ENCODE measurements at regions not wholly inside any gene's neighbourhood (a gene's known extent, or its start where the extent isn't known, plus 50 kb on each side); places are given as distances from the start of the nearest gene placed in this dataset.
"Not testable (repeated sequence)": the region's sequence is repeated elsewhere in the genome, so short reads cannot be mapped to it uniquely, and the experiment has no call there.

DNA sequence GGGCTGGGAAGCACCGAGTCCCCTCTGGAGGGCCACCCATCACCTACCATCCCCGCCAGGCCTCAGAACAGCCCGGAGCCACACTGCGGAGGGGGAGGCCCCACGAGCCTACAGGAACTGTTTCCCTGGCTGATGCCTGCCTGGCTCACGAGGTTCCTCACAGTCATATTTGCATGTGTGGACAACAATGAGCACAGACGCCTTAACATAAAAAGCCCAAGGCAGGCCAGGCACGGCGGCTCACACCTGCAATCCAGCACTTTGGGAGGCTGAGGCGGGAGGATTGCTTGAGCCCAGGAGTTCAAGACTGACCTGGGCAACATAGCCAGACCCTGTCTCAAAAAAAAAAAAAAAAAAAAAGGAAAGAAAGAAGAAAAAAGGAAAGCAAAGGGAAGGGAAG lies 125.9 kb downstream of the FAM53A start:
- DNase-seq = no peak

DNA sequence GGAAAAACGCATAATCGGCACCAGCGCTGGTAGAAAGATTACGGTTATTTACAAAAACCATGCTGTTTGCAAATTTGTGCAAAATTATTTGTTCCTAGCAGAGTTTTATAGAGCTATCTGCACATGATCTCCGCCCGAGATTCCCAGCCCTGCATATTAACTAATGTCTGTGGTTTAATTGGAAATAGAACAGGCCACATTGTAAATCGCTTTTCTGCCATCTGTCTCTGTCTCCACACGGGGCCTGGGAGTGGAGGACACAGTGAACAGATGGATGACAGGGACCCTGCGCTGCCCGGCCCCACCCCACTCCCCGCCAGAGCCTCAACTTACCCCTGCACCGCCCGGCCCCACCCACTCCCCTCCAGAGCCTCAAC lies 126.9 kb downstream of the FAM53A start:
- no peak for DNase-seq

DNA sequence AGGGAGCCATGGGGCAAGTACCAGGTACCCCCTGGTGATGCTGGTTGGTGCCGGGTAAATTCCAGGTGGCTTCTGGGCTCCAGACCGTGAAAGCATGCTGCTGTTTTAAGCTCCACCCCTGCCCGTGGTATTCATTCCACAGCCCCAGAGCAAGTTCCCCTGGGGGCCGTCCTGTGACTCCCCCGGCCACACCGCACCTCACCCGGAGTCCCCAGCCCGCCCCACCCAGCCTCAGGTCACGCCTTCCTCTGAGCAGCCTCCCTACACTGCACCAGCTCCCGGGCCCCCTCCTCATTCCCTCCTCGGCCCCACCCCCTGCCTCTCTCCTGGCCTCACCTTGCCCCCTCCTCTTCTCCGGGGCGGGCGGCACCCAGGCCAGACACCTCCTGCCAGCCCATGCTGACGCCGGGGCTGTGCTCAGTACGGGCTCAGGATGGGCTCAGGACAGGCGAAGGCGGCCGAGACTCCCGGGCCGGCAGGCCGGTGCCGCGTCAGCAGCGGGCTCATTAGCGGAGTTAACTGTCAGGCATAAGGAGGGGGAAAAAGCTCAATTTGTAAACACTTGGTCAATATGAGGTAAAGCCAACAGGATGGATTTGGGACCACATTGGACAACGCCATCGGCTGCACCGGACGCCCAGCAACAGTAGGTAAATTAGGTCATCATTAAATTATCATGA lies 127.4 kb downstream of the FAM53A start:
- DNase-seq = no peak

DNA sequence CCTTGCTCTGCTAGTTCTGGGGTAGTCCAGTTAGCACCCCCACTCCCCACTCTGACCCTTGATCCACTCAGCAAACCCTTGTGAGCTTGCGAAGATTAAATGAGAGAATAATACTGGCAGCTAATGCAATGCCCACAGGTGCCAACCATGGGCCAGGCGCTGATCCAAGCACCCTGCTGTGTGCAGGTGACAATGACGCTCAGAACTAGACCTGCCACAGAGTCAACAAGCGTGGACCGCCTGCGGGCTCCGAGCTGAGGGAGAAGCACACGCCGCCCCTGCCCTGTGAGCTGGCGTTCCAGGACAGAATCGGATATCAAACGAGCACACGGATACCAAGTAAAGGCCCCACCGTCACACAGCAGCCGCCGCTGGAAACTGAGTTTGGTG lies 129.2 kb downstream of the FAM53A start:
- DNase-seq = no peak

DNA sequence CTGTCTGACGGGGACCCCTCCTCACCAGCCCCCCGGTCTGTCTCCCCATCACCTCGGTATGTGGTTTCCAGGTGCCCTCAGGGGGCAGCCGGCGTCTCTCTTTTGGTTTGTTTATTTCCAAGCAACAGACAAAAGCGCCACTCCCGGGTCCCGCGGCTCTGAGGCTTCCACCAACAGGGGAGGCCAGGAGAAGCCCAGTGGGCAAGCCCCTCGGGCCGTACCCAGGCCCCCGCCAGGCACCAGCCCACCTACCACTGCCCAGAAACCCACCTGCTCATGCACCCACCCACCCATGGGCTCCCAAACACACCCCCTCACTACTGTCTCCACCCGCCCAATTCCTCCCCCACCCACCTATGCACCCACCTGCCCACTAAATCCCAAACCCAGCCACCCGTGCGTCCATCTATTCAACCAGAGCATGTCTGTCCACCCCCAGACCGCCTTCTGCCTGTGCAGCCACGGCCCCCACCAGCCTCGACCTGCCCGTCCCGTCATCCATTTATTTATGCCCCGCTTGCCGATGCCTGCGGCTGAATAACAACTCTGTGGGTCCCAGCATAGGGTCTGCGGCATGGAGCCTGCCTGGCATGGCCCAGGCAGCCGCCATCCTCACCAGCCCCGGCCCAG lies 129.8 kb downstream of the FAM53A start:
- no peak for DNase-seq

DNA sequence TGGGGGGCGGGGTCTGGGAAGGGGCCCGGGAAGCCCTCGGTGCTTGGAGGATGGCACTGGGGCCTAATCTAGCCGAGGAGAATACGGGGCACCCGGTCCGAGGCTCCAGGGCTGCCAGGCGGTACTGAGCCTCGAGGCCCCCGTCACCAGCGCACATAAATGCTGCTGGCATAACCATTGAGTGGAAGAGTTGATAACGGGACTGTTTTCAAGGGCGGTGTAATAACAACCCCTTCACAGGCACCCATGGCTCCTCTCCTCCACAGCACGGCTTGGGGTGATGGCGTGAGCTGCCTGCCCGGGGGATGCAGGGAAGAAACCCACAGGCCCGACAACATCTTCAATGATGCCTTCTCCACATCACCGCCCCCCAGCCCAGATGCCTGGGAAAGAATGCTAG lies 130.7 kb downstream of the FAM53A start:
- DNase-seq = no peak

DNA sequence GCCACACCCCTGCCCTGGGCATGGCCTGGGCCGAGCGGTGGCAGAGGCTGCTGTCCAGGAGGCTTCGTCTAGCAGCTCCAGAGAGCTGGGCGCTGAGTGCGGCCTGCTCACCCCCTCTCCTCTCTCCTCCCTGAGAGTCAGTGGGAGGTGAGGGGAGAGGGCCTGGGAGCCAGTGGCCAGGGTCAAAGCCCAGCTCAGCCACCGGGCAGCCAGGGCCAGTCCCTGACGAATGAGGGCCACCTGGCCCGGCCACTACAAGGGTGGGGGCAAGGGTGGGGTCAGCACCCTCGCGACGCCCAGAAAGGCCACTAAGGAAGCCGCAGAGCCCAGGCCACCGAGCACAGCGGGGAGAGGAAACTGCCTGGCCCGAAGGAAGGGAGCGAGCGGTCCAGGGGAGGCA lies 131.7 kb downstream of the FAM53A start:
- no peak for DNase-seq

DNA sequence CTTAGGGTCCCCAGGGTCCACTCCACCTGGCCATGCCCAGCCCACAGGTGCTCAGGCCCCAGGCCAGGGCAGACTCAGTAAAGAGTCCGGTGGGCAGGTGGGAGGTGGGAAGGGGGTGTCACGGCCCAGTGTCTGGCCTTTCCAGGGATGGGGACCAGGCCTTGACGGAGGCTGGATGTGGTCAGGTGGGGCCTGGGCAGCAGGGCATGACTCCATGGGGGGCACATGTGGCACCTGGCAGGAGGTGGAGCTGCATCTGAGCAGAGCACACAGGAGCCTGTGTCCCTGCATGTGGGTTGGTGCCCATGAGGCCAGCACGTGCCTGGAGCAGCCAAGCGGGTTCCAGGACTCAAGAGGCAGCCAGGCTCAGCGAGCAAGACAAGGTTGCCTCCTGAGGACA lies 132.9 kb downstream of the FAM53A start:
- no peak for DNase-seq

DNA sequence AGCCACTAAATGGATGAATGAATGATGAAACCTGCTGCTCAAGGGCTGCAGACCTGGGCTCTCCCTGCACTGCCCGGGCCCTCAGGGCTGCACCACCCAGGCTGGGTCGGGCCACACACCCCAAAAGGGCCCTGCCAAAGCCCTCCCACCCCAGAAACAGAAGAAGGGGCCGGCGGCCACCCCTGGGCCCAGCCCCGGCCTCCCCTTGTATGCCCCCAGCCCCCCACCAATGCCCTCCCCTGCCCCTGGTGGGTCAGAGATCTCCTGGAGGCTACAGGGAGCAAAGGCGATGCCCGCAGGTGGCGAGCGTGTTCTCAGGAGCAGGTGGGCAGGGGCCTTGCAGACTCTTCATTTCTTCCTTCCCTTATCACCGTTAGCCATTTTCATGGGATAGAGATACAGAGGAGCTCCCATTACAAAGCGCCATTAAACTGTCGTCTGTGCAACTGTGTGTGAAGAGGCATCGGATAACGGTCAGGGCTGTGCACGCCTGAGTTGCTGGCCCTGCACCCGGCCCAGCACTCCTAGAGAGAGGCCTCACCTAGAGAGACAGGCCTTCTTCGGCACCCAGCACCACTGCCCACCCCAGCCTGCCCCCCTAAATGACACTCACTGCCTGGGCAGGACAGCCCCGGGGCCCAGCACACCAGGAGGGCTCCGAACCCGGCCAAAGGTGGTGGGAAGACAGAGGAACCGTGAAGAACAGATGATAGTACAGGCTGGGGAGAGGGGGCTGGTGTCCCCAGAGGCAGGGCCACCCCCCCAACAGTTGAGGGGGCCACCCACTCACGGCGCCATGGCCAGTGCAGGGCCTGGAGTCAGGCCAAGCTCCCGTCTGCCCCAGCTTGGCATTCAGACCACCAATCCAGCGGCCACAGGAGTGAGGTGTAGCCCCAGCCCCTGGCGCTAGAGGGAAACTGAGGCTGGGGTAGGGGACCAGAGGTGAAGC lies 133.7 kb downstream of the FAM53A start:
- no peak for DNase-seq

DNA sequence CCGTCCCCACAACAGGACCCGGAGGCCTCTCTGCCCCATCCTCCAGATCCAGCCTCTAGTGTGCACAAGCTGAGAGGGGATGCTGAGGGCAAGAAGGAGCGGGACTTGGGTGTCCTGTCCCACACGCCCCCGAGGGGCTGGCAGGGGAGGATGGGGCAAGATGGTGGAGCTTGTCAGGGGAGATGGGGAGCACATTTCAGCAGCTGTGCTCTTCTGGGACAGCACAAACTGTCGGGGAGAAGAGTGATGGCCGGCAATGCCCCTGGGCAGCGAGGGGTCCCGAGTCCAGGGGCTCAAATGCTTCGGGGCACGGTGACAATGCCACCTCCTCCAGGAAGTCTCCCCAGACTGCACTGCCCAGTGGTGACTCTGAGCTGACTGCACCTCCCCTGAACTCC lies 134.5 kb downstream of the FAM53A start:
- DNase-seq = no peak

DNA sequence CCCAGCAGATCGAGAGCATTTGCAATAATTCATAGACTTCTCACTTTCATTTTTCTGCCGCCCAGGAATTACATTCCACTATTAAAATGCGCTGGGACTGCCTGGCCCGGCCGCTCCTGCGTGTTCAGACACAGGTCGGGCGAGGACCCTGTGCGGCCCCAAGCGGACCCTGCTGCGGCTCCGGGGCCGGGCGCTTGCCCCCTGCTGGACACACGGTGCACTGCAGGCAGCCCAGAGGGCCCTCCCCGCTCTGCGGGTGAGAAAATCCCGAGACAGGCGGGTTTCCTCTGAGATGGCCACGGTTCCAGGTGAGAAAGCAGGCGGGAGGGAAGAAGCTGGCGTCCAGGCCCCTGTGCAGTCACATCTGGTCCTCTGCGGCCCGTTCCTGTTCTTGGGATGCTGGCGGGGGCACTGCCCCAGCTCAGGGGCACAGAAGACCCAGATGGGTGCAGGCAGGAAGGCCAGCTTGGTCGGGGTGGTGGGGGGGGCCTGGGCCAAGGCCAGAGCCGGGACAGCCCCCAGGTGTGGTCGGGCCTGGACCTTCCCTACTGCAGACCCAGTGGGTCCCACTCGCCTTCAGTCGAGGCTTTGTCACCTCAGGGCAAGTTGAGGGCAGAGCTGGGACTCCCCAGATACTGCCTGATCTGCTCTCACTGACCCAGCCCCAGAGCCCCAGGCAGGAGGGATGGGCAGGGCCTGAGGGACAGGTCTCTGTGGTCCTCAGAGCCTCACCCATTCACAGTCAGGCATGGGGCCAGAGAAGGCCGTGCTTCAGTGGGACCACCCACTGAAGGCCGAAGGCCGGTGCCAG lies 135.1 kb downstream of the FAM53A start:
- DNase-seq = peak; percentile 40

DNA sequence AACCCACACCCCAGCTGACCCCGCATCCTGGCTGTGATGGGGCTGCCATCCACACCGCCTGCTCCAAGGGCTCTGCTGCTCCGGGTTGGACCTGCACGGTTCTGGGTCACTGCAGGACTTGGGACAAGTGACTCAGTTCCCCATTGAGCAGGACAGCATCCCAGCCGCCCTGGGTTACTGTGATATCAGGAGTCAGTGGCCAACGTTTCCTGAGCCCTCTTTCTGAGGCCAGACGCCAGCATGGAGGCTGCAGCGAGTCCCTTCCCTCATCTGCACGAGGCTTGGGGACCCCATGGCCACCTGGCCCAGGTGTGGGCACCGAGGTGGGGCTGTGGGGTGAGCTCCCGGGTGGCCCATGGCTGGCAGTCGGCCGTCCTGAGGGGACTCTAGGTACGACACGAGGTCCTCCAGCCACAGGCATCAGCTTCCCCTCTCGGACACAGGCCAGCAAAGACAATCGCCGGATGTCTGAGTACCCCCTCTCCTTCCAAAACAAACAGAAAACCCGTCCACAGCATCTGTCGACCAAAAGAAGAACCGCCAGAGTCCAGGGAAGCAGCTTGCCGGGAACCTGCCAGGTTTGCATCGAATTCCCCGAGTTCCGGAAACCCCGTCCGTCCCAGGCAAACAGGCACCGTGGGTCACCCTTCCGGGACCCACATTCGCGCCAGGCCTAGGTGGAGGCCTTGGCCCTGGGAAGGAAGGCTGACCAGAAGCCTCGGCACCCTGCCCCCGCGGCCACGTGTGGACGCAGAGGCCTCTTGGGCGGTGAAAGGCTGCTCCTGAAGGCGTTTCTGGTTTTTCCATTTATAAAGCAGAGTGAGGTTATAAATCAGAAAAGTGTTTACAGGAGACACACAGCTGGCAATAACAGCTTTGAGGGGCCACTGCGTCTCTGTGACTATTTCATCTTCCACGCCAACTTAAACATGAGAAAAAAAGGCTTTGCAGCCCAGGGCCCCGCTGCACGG lies 136.0 kb downstream of the FAM53A start:
- DNase-seq = no peak

DNA sequence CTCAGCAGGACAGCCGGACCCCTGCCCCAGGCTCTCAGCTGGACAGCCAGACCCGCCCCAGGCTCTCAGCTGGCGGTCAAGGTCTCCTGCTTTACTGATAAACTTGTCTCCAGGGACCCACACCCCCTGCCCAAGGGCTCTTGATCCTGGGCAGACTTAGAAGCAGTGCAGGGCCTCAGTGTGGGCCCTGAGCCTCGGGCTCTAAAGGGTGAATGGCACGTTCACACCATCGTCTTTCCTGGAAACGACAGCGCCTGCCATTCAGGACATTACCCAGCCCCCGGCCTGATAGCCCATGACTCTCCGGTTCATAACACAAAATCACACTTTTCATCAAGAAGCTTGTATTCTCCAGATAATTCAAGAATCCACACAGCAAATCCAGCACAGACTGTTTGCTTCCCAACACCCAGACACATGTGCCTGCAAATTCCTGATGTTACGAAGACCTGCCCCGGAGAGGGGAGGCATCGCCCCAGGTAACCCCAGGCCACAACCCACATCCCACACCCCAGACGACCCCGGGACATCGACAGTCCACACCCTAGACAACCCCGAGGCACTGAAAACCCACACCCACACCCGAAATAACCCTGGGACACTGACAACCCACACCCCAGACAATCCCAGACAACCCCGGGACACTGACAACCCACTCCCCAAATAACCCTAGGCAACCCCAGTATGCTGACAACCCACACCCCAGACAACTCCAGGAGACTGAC lies 136.8 kb downstream of the FAM53A start:
- DNase-seq = no peak

DNA sequence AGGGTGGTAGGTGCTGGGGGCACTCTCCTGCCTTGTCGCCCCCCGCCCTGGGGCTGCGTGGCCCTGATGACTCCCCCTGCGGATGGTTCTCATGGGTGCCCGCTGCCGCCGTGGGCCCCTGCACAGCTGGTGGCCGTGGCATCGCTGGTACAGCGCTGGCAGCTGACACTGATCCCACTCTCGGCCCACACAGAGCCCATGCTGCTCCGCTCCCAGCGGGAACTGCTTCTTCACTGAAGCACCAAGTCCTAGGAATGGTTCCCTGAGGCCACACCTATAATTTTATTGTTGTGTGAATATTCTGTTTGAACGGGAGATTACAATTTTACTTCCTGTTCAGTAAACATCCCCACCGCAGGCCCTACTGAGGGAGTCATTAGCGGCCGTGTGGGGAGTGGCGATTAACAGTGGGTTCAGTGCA lies 138.6 kb upstream of the NKX1-1 start:
- no peak for DNase-seq

DNA sequence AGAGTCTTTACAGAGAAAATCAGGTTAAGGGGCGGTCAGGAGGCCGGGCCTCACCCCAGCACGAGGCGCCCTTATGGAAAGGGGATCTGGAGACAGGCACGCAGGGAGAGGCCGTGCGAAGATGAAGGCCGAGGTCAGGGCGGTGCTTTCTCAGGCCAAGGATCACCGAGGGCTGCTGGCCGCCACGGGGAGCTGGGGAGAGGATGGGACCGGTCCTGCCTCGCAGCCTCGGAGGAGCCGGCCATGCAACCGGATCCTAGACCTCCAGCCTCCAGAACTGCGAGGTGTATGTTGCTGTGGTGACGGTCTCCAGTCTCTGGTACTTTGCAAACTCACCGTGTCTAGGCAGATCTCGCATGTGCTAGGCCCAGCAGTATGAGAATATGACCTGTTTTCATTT lies 138.2 kb upstream of the NKX1-1 start:
- not testable (repeated sequence) for DNase-seq

DNA sequence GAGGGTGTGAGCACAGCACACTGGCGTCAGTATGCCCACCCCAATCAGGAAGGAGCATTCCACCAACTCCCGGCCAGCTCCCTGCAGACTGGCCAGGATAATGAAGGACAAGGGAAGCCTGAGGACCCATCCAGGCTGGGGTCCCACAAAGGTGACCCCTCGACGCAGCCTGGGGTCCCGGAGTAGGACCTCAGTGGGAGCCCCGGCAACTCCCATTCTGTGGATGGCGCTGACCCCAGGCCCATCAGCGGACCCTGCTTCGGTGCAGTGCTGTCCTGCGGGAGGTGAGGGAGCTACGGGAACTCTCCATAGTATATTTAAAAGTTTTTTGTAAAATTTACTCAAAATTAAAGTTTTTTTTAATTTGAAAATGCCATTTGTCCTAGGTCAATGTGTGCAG lies 137.7 kb upstream of the NKX1-1 start:
- no peak for DNase-seq

DNA sequence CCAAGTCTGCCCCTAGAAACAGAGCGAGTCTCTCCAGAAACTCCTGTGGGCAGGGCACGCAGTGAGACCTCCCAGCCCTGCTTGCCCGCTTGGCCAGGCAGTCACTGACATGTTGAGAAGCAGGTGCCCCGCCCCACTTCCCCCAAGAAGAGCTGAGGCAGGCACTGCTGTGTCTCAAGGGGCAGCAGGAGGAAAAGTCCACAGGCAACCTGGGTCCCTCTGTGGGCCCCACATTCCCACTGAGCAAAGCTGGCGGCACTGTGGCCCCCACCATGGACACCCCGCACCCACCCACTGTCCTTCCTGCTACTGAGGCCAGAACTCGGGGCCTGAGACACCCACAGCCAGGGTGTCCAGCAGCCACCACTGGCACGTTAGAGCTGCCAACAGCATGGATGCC lies 137.3 kb upstream of the NKX1-1 start:
- DNase-seq = no peak

DNA sequence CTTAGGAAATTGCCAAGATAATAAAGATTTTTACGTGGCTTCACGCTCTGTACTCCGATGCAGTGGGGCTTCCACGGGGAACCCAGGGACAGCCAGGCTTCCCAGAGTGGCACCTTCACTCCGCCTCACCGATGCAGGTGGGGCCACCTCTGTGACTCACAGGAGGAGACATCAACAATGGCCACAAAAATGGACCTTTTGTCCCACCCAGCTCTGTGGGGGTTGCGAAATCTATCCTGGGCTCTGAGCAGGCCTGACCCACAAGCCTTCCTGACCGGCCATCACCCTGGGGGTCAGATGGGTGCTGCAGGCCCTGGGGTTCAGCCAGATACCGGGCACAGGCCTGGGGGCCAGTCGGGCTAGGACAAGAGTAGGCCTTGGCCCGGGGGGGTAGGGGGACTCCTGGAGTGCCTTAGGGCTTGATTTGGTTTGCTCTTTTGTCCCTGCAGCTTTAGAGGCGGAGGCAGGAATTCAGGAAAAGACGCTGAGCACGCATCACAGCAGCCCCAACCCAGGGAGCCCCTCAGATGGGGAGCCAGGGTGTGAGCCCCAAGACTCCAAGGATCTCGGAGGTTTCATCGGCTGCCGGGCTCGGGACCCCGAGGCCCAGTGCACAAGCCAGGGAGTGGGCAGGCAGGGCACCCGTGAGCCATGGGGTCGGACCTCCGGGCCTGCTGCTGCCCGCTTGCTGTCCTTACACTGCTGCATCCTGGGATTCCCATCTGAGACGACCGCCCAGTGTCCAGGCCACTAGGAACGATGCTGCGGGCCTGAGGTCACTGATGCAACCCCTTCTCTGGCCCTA lies 136.5 kb upstream of the NKX1-1 start:
- no peak for DNase-seq

DNA sequence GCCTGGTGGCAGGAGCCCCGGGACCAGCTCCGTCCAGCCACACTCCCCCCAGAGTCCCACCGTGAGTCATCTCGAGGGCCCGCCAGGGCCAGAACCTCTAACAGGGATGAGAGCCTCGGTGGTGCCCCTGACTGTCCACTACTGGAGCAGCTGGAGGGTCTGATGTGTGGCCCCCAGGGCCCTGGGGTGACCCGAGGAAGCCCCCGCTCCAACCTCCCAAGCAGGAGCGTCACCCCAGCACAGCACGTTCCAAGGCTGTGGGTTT lies 135.9 kb upstream of the NKX1-1 start:
- no peak for DNase-seq

DNA sequence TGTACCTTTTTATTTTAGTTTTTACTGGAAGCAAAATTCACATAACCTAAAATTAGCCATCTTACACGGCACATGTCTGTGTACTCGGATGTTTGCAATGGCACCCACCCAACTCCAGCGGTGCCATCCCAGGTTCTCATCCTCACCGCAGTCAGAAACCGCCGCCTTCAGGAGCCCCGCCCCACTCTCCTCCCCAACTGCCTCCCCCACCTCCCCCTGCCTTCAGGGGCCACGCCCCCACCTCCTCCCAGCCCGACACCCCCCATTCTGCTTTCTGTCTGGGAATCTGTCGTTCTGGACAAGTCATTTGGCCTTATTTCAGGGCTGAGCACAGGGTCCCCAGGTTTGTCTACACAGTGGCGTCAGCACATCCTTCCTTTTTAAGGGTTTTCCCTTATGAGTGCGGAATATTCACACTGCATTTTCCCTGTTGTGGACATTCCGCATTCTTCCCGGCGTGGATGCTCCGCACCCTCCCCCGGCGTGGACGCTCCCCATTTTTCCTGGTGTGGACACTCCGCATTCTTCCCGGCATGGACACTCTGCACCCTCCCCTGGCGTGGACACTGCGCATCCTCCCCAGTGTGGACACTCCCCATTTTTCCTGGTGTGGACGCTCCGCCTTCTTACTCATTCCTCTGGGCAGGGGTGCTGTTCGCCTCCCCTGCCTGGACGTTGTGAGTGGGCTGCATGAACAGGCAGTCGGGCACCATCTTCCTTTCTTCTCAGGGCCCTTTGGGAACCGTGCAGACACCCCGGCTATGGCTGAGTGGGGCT lies 135.4 kb upstream of the NKX1-1 start:
- DNase-seq = no peak
